H1 (cell line): ENCODE measurements at regions not wholly inside any gene's neighbourhood (a gene's known extent, or its start where the extent isn't known, plus 50 kb on each side); places are given as distances from the start of the nearest gene placed in this dataset.

Source experiments
- CTCF ChIA-PET: fragments of 300-600 bp; sonication (Branson Sonifier 250); formaldehyde crosslinking; loops from one replicate; lab custom pipeline; 2021; ENCODE audit not compliant: partially characterized antibody; lab: Charles Lee
- POLR2A ChIA-PET: fragments of 300-600 bp; sonication (Branson Sonifier 250); formaldehyde crosslinking; loops from one replicate; lab custom pipeline; 2021; ENCODE audit warnings: inconsistent platforms; ENCODE audit not compliant: partially characterized antibody; lab: Charles Lee
- DNase-seq, 2 experiments: peaks; one replicate each; pipeline versions ENCODE4 v3.0.0 to v3.0.0-alpha.2; 2010 to 2022; ENCODE audit warnings: low spot score in 2 of 2, low read depth in 1 of 2, mixed read lengths in 1 of 2
- FAIRE-seq: peaks from 2 replicates; lab custom pipeline; 2011; peaks lifted over from hg19 to GRCh38; lab: Jason Lieb, UNC
- H2AFZ ChIP-seq: 2 replicates; pipeline ENCODE4 v1.8.1; 2012; ENCODE audit warnings: low read length, inconsistent platforms
- H2AK5ac ChIP-seq: 2 replicates; pipeline ENCODE4 v1.6.1; 2013; ENCODE audit warnings: low read depth, low read length
- H2BK120ac ChIP-seq: replicated peaks from 2 replicates; pipeline ENCODE3; 2013; ENCODE audit warnings: low read depth, low read length, inconsistent platforms
- H2BK12ac ChIP-seq: 2 replicates; pipeline ENCODE4 v1.6.1; 2013; ENCODE audit warnings: low read depth, low read length
- H2BK15ac ChIP-seq: 2 replicates; pipeline ENCODE4 v1.6.1; 2013; ENCODE audit warnings: low read length
- H2BK20ac ChIP-seq: 2 replicates; pipeline ENCODE4 v1.6.1; 2013; ENCODE audit warnings: low read length
- H2BK5ac ChIP-seq: 2 replicates; pipeline ENCODE4 v1.6.1; 2013; ENCODE audit warnings: low read depth, low read length
- H3K14ac ChIP-seq: 2 replicates; pipeline ENCODE4 v1.6.1; 2013; ENCODE audit warnings: inconsistent platforms; ENCODE audit not compliant: insufficient read length
- H3K18ac ChIP-seq: 2 replicates; pipeline ENCODE4 v1.6.1; 2013; ENCODE audit warnings: low read length; ENCODE audit errors: extremely low read depth
- H3K23ac ChIP-seq: 2 replicates; pipeline ENCODE4 v1.6.1; 2013; ENCODE audit warnings: inconsistent platforms; ENCODE audit not compliant: insufficient read length
- H3K23me2 ChIP-seq: 2 replicates; pipeline ENCODE4 v1.6.1; 2013; ENCODE audit warnings: low read depth, low read length
- H3K27ac ChIP-seq: 2 replicates; pipeline ENCODE4 v1.6.1; 2011; ENCODE audit warnings: low read depth, low read length, inconsistent platforms
- H3K27me3 ChIP-seq, 4 experiments: replicated peaks in 1 of 4; 1 replicate in 1 of 4; 2 replicates in 3 of 4; pipeline versions ENCODE4 v1.6.1 to v1.8.1; 2011 to 2013; ENCODE audit warnings: low read length in 3 of 4, mild to moderate bottlenecking in 3 of 4, inconsistent platforms in 2 of 4, mixed read lengths in 2 of 4, moderate library complexity in 1 of 4; ENCODE audit not compliant: control insufficient read depth in 3 of 4, insufficient read depth in 3 of 4; ENCODE audit errors: extremely low read depth in 1 of 4
- H3K36me3 ChIP-seq, 4 experiments: 2 replicates each; pipeline versions ENCODE4 v1.6.1 to v1.8.1; 2011 to 2013; ENCODE audit warnings: mild to moderate bottlenecking in 4 of 4, low read length in 3 of 4, moderate library complexity in 2 of 4, control low read depth in 1 of 4, inconsistent platforms in 1 of 4; ENCODE audit not compliant: insufficient read depth in 4 of 4, control insufficient read depth in 2 of 4
- H3K4ac ChIP-seq: replicated peaks from 2 replicates; pipeline ENCODE3; 2013; ENCODE audit warnings: low read length, low read depth, mixed read lengths, inconsistent platforms; ENCODE audit not compliant: insufficient read length
- H3K4me1 ChIP-seq, 4 experiments: replicated peaks in 1 of 4; 1 replicate in 1 of 4; 2 replicates in 3 of 4; pipeline versions ENCODE4 v1.6.1 to v1.8.1; 2011 to 2013; ENCODE audit warnings: low read length in 3 of 4, inconsistent platforms in 2 of 4, mixed read lengths in 1 of 4; ENCODE audit not compliant: insufficient read depth in 4 of 4, control insufficient read depth in 3 of 4
- H3K4me2 ChIP-seq, 2 experiments: 2 replicates each; pipeline versions ENCODE4 v1.6.1 to v1.8.1; 2011 to 2013; ENCODE audit warnings: low read depth in 2 of 2, low read length in 2 of 2, control low read depth in 1 of 2, inconsistent platforms in 1 of 2, mild to moderate bottlenecking in 1 of 2; ENCODE audit not compliant: insufficient read depth in 1 of 2
- H3K4me3 ChIP-seq, 4 experiments: fragments of 200-600, 300-600 bp in 1 of 4; sonication (generic), shearing (Covaris generic), sonication (Bioruptor Twin) in 1 of 4; 2 replicates each; pipeline versions ENCODE4 v1.5.1 to v1.8.1; 2011 to 2016; ENCODE audit warnings: low read length in 4 of 4, low read depth in 3 of 4, control low read depth in 2 of 4, inconsistent platforms in 2 of 4, mild to moderate bottlenecking in 2 of 4, mixed read lengths in 1 of 4, moderate library complexity in 1 of 4; ENCODE audit not compliant: insufficient read depth in 2 of 4; ENCODE audit errors: extremely low read depth in 1 of 4
- H3K56ac ChIP-seq: replicated peaks from 2 replicates; pipeline ENCODE3; 2013; ENCODE audit warnings: low read depth, mild to moderate bottlenecking, mixed read lengths, low read length, inconsistent platforms; ENCODE audit not compliant: insufficient read length
- H3K79me1 ChIP-seq: 2 replicates; pipeline ENCODE4 v1.6.1; 2013; ENCODE audit warnings: low read depth, low read length, control low read depth
- H3K79me2 ChIP-seq, 2 experiments: 2 replicates each; pipeline versions ENCODE4 v1.6.1 to v1.8.1; 2012 to 2013; ENCODE audit warnings: low read length in 2 of 2, mild to moderate bottlenecking in 2 of 2, inconsistent platforms in 1 of 2; ENCODE audit not compliant: insufficient read depth in 2 of 2, control insufficient read depth in 1 of 2
- H3K9ac ChIP-seq, 4 experiments: replicated peaks in 1 of 4; 1 replicate in 1 of 4; 2 replicates in 3 of 4; pipeline versions ENCODE4 v1.6.1 to v1.8.1; 2011 to 2013; ENCODE audit warnings: low read depth in 3 of 4, low read length in 3 of 4, control low read depth in 2 of 4, mild to moderate bottlenecking in 2 of 4, moderate library complexity in 2 of 4, inconsistent platforms in 1 of 4; ENCODE audit errors: extremely low read depth in 1 of 4
- H3K9me3 ChIP-seq, 2 experiments: 2 replicates each; pipeline versions ENCODE4 v1.6.1 to v1.8.1; 2012 to 2013; ENCODE audit warnings: mild to moderate bottlenecking in 2 of 2, moderate library complexity in 2 of 2, control low read depth in 1 of 2, inconsistent platforms in 1 of 2, low read depth in 1 of 2, low read length in 1 of 2, mixed read lengths in 1 of 2; ENCODE audit not compliant: insufficient read depth in 2 of 2
- H4K20me1 ChIP-seq, 2 experiments: replicated peaks in 1 of 2; 2 replicates each; pipeline versions ENCODE3 to v1.8.1; 2011 to 2013; ENCODE audit warnings: inconsistent platforms in 2 of 2, low read length in 2 of 2, mild to moderate bottlenecking in 1 of 2; ENCODE audit not compliant: insufficient read depth in 2 of 2, control insufficient read depth in 1 of 2
- H4K5ac ChIP-seq: 2 replicates; pipeline ENCODE4 v1.6.1; 2013; ENCODE audit warnings: low read length, low read depth, mixed read lengths, inconsistent platforms; ENCODE audit not compliant: insufficient read length
- H4K8ac ChIP-seq: 2 replicates; pipeline ENCODE4 v1.8.0; 2013; ENCODE audit warnings: mild to moderate bottlenecking, moderate library complexity, low read length, inconsistent platforms; ENCODE audit not compliant: insufficient read depth; ENCODE audit errors: extremely low read depth
- H4K91ac ChIP-seq: replicated peaks from 2 replicates; pipeline ENCODE3; 2013; ENCODE audit warnings: low read length, mixed read lengths, inconsistent platforms; ENCODE audit not compliant: insufficient read length
- MAFK ChIP-seq: IDR thresholded peaks from 2 replicates; pipeline ENCODE4 v1.6.1; 2012; ENCODE audit warnings: low read depth, mild to moderate bottlenecking, improper control_type of control experiment, low read length
- WGBS, 2 experiments: shearing (Covaris generic) in 1 of 2; methylation state at CpG; one replicate each; pipeline versions ENCODE4 v1.1.6 to v1.1.7; 2013 to 2015; ENCODE audit warnings: low lambda C conversion rate in 2 of 2, mixed read lengths in 2 of 2, inconsistent platforms in 1 of 2, low coverage in 1 of 2, missing lambda C conversion rate in 1 of 2; ENCODE audit not compliant: insufficient replicate concordance in 2 of 2, insufficient coverage in 1 of 2, insufficient read length in 1 of 2; ENCODE audit errors: extremely low coverage in 1 of 2, missing lambda C conversion rate in 1 of 2; 5-methylcytosine and 5-hydroxymethylcytosine counted together

DNA sequence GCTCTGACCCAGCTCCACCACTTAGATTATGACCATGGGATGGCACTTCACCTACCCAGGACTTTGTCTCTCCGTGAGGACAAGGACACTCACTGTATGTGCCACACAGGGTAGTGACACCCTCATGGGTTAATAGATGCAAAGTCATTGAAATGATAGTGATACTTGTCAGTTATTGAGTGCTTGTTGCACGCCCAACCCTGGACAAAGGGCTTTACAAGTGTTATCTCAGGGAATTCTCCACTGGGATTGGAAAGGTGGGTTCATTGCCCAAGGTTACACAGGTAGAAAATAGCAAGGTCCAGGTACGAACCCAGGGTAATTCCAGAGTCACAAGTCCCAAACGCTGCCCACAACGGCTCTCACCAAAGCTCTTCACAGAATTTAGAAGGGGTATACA is 158.2 kb downstream of the TRIM29 start:
- Histone ChIP-seq H2AK5ac (no peak overlapping the region), H3K4me2 (no peak overlapping the region), H3K4me3 (no peak overlapping the region), H4K91ac (no peak overlapping the region), H2BK12ac (no peak overlapping the region), H2BK15ac (no peak overlapping the region), H3K79me1 (no peaks in the 10 kb centered on the region), H3K79me2 (no peaks in the 10 kb centered on the region), H3K27ac (no peak overlapping the region), H2AFZ (no peak overlapping the region), H3K23ac (no peak overlapping the region), H3K27me3 (no peaks in the 10 kb centered on the region; a peak in 2 of 7 replicates), H4K8ac (no peak overlapping the region), H3K18ac (no peak overlapping the region), H3K9ac (no peak overlapping the region), H3K4me1 (peaks cover 2 to 15% (median 8%) of the 10 kb centered on the region in 4 experiments; a peak in 5 of 7 replicates), H2BK20ac (no peak overlapping the region), H3K36me3 (no peaks in the 10 kb centered on the region), H4K20me1 (no peaks in the 10 kb centered on the region), H3K9me3 (no peaks in the 10 kb centered on the region), H2BK5ac (no peak overlapping the region), H3K56ac (no peak overlapping the region), H3K14ac (no peak overlapping the region), H4K5ac (no peak overlapping the region), H3K4ac (no peak overlapping the region), H3K23me2 (no peaks in the 10 kb centered on the region), H2BK120ac (no peak overlapping the region)
- DNase-seq, result no peak
- no peak for FAIRE-seq
- CTCF ChIA-PET, result interaction anchor here (0.6 to 2.2 kb wide), 9 partner anchors 12 to 259 kb away, joined by 3 to 11 read pairs (median 3); no protein-coding TSS in a partner anchor
- WGBS, 2 experiments, result 73% methylated on average over 5 of the region's 5 CpGs; no CpG with 5 or more reads in 1 of the 2 experiments
- no peak for TF ChIP-seq MAFK
- POLR2A ChIA-PET, result no interaction called here
